H1 (cell line): ENCODE measurements at regions not wholly inside any gene's neighbourhood (a gene's known extent, or its start where the extent isn't known, plus 50 kb on each side); places are given as distances from the start of the nearest gene placed in this dataset.

Source experiments
- CHD2 ChIP-seq: IDR thresholded peaks from 2 replicates; pipeline ENCODE4 v1.6.1; 2012; ENCODE audit warnings: low read length, improper control_type of control experiment
- CTCF ChIP-seq, 3 experiments: IDR thresholded peaks; 1 replicate in 2 of 3; 2 replicates in 1 of 3; pipeline versions ENCODE4 v1.5.1 to v1.6.1; 2011; ENCODE audit warnings: low read length in 3 of 3, mild to moderate bottlenecking in 3 of 3, inconsistent platforms in 2 of 3, low read depth in 1 of 3, moderate library complexity in 1 of 3; ENCODE audit not compliant: insufficient read depth in 1 of 3; ENCODE audit errors: control extremely low read depth in 1 of 3
- JUND ChIP-seq: IDR thresholded peaks from 2 replicates; pipeline ENCODE4 v1.6.1; 2011; ENCODE audit warnings: mild to moderate bottlenecking, improper control_type of control experiment, low read length
- RAD21 ChIP-seq, 2 experiments: IDR thresholded peaks in 1 of 2; conservative IDR thresholded peaks in 1 of 2; 2 replicates each; pipeline ENCODE4 v1.6.1; 2011; ENCODE audit warnings: low read depth in 2 of 2, low read length in 2 of 2, improper control_type of control experiment in 1 of 2, inconsistent platforms in 1 of 2, mild to moderate bottlenecking in 1 of 2, moderate library complexity in 1 of 2
- SP1 ChIP-seq: IDR thresholded peaks from 2 replicates; pipeline ENCODE4 v1.6.1; 2011; ENCODE audit warnings: low read depth, low read length
- SRF ChIP-seq: IDR thresholded peaks from 2 replicates; pipeline ENCODE4 v1.6.1; 2011; ENCODE audit warnings: mild to moderate bottlenecking, low read depth, low read length, moderate library complexity

- TF ChIP-seq CTCF (IDR thresholded peaks at IDR 0.05; ENCODE audit: control extremely low read depth in 1 of 3, insufficient read depth in 1 of 3, low read depth in 1 of 3, low read length in 3 of 3) (no peak), RAD21 (IDR thresholded peaks at IDR 0.05 in 1 of 2, conservative IDR thresholded peaks at IDR 0.05 in 1 of 2; ENCODE audit: low read depth in 2 of 2, low read length in 2 of 2) (no peak), CHD2 (no peak), JUND (no peak), SRF (no peak), SP1 (no peak)
Measured at GRCh38 chr9:124105266-124105665, 93.7 kb downstream of the LHX2 start.
